ENCODE measurements at regions not wholly inside any gene's neighbourhood (a gene's known extent, or its start where the extent isn't known, plus 50 kb on each side); places are given as distances from the start of the nearest gene placed in this dataset. TPM values are rescaled to one million over a fixed set of nuclear protein-coding genes. Genes with fewer than 3 reads are reported as not detected.

- in situ Hi-C loops (cut with MboI): no loop called here
- WGBS (ENCODE audit: insufficient coverage, low coverage, missing lambda C conversion rate): 0% methylated on average over 1 of the region's 1 CpG
- ATAC-seq: no peak
- no peak overlapping the region for H2AFZ ChIP-seq (ENCODE audit: low read depth, low read length)
- no peak for FAIRE-seq
- H3K4me3 ChIP-seq: no peak overlapping the region
- no peak overlapping the region for H3K9ac ChIP-seq (ENCODE audit: insufficient read depth in 1 of 2, low read depth in 2 of 2, low read length in 2 of 2)
- H3K27ac ChIP-seq (ENCODE audit: extremely low read depth, low read depth, low read length): no peak overlapping the region
- ChIA-PET POLR2A (no interaction called here), CTCF (ENCODE audit: low intra/inter-chr PET ratio) (no interaction called here)
- H3K79me2 ChIP-seq (ENCODE audit: control insufficient read depth, insufficient read depth, low read length): no peaks in the 10 kb centered on the region
- no peak overlapping the region for H3K4me2 ChIP-seq (ENCODE audit: insufficient read depth, low read length)
- intact Hi-C loops (cut with micrococcal nuclease): no loop called here
- no TSS peak for BruUV-seq (replicated peaks)
- no peaks in the 10 kb centered on the region for H3K27me3 ChIP-seq (ENCODE audit: control insufficient read depth in 2 of 2, insufficient read depth in 2 of 2, low read length in 2 of 2)
- H3K9me3 ChIP-seq (replicated peaks; ENCODE audit: control insufficient read depth, insufficient read depth, low read depth, low read length): no peaks in the 10 kb centered on the region
- H4K20me1 ChIP-seq (replicated peaks; ENCODE audit: control insufficient read depth, insufficient read depth, low read length): no peaks in the 10 kb centered on the region
- no peaks in the 10 kb centered on the region for H3K9me1 ChIP-seq (ENCODE audit: control insufficient read depth, insufficient read depth, low read length)
- DNase-seq (ENCODE audit: extremely low read depth in 1 of 4, low spot score in 3 of 4): no peak
- H3K4me1 ChIP-seq (replicated peaks in 1 of 2; ENCODE audit: control insufficient read depth in 2 of 2, insufficient read depth in 2 of 2, low read length in 2 of 2): no peaks in the 10 kb centered on the region
- H3K36me3 ChIP-seq (ENCODE audit: control insufficient read depth, insufficient read depth, low read length): no peaks in the 10 kb centered on the region
- TF ChIP-seq MEF2D (tag; conservative IDR thresholded peaks at IDR 0.05; ENCODE audit: low read depth) (no peak), TRIM28 (IDR thresholded peaks at IDR 0.05) (no peak), ARID2 (IDR thresholded peaks at IDR 0.05) (no peak), ZNF140 (CRISPR knock-in tag; IDR thresholded peaks at IDR 0.05) (no peak), POLR2G (IDR thresholded peaks at IDR 0.05; ENCODE audit: low read depth, low read length) (no peak)
Measured at GRCh38 chr11:83336993-83337392, 50.8 kb upstream of the CCDC90B start.

Small RNA genes lying in the stretch of these regions (small RNA-seq; reads per million reads assigned to genes)
- gene RF01974: not detected
